Tibial nerve (tissue), 4 donors: ENCODE measurements at regions not wholly inside any gene's neighbourhood (a gene's known extent, or its start where the extent isn't known, plus 50 kb on each side); places are given as distances from the start of the nearest gene placed in this dataset.

Experiments
- DNase-seq, 2 donors: peaks; one replicate each; pipeline ENCODE4 v3.0.0-alpha.2; 2019; ENCODE audit warnings: low spot score in 2 of 2
- H3K27ac ChIP-seq, 4 donors: fragments of 200-600 bp; sonication (generic) in 3 of 4; one replicate each; pipeline ENCODE4 v1.5.1; 2017 to 2019; ENCODE audit warnings: mild to moderate bottlenecking in 1 of 4
- H3K27me3 ChIP-seq, 2 donors: fragments of 200-600 bp; sonication (generic) in 1 of 2; one replicate each; pipeline versions ENCODE4 v1.5.1 to v1.6.0; 2017 to 2019
- H3K36me3 ChIP-seq, 3 donors: fragments of 200-600 bp; sonication (generic); one replicate each; pipeline ENCODE4 v1.5.1; 2018 to 2019
- H3K4me1 ChIP-seq, 4 donors: fragments of 200-600 bp; sonication (generic) in 3 of 4; one replicate each; pipeline ENCODE4 v1.5.1; 2017 to 2019
- H3K4me3 ChIP-seq, 4 donors: fragments of 200-600 bp; sonication (generic) in 3 of 4; one replicate each; pipeline ENCODE4 v1.5.1; 2017 to 2019; ENCODE audit warnings: mild to moderate bottlenecking in 1 of 4, moderate library complexity in 1 of 4
- H3K9me3 ChIP-seq, 4 donors: fragments of 200-600 bp; sonication (generic) in 3 of 4; one replicate each; pipeline ENCODE4 v1.5.1; 2017 to 2019
- CTCF ChIP-seq, 5 experiments: fragments of 200-600 bp in 3 of 5; fragments of 450-650 bp in 2 of 5; sonication (generic) in 3 of 5; IDR thresholded peaks; one replicate each; pipeline ENCODE4 v1.5.1; 2016 to 2019; ENCODE audit warnings: antibody characterized with exemption in 5 of 5, mild to moderate bottlenecking in 3 of 5, moderate library complexity in 2 of 5
- EP300 ChIP-seq, 2 donors: sonication (generic); formaldehyde crosslinking; IDR thresholded peaks; one replicate each; pipeline ENCODE4 v1.6.1; 2017; ENCODE audit warnings: antibody characterized with exemption in 2 of 2, mild to moderate bottlenecking in 1 of 2
- POLR2A ChIP-seq, 2 donors: fragments of 450-650 bp; IDR thresholded peaks; one replicate each; pipeline ENCODE4 v1.6.1; 2017; ENCODE audit warnings: antibody characterized with exemption in 2 of 2, mild to moderate bottlenecking in 2 of 2, moderate library complexity in 2 of 2
- WGBS, 2 donors: methylation state at CpG; one replicate each; pipeline ENCODE4 v1.1.5; 2018; 5-methylcytosine and 5-hydroxymethylcytosine counted together

GRCh38 chr12:4056910-4057845, 184.0 kb upstream of the PARP11 start:
- no peak for TF ChIP-seq CTCF (IDR thresholded peaks at IDR 0.05)
- TF ChIP-seq POLR2A (IDR thresholded peaks at IDR 0.05), result no peak
- TF ChIP-seq EP300 (IDR thresholded peaks at IDR 0.05), result no peak
- no peak for DNase-seq
- WGBS, 2 donors, result 61 to 63% methylated on average over 6 of the region's 6 CpGs

GRCh38 chr12:4054630-4055029, 181.4 kb upstream of the PARP11 start:
- DNase-seq, result no peak
- H3K27me3 ChIP-seq, result no peaks in the 10 kb centered on the region
- no peaks in the 10 kb centered on the region for H3K9me3 ChIP-seq
- H3K4me1 ChIP-seq, result no peaks in the 10 kb centered on the region
- WGBS, 2 donors, result 79 to 86% methylated on average over 2 of the region's 2 CpGs
- no peaks in the 10 kb centered on the region for H3K36me3 ChIP-seq
- H3K4me3 ChIP-seq, result no peak overlapping the region
- H3K27ac ChIP-seq, result no peak overlapping the region
- no peak for TF ChIP-seq EP300 (IDR thresholded peaks at IDR 0.05)
- no peak for TF ChIP-seq CTCF (IDR thresholded peaks at IDR 0.05)
- TF ChIP-seq POLR2A (IDR thresholded peaks at IDR 0.05), result no peak

More at GRCh38 chr12:4056910-4057845, 184.0 kb upstream of the PARP11 start:
- H3K36me3 ChIP-seq, result no peaks in the 10 kb centered on the region
- no peak overlapping the region for H3K4me3 ChIP-seq
- H3K4me1 ChIP-seq, result no peaks in the 10 kb centered on the region
- no peaks in the 10 kb centered on the region for H3K27me3 ChIP-seq
- H3K9me3 ChIP-seq, result no peaks in the 10 kb centered on the region
- no peak overlapping the region for H3K27ac ChIP-seq

GRCh38 chr12:4052691-4053090, 179.5 kb upstream of the PARP11 start:
- Histone ChIP-seq H3K27ac (no peak overlapping the region), H3K36me3 (no peaks in the 10 kb centered on the region), H3K4me3 (no peak overlapping the region), H3K4me1 (no peaks in the 10 kb centered on the region), H3K27me3 (no peaks in the 10 kb centered on the region), H3K9me3 (no peaks in the 10 kb centered on the region)
- 94 to 95% methylated on average over 3 of the region's 3 CpGs for WGBS, 2 donors
- DNase-seq, result no peak
- TF ChIP-seq EP300 (IDR thresholded peaks at IDR 0.05) (no peak), CTCF (IDR thresholded peaks at IDR 0.05) (no peak), POLR2A (IDR thresholded peaks at IDR 0.05) (no peak)

- Histone ChIP-seq H3K27ac (no peak overlapping the region), H3K9me3 (no peaks in the 10 kb centered on the region), H3K4me3 (no peak overlapping the region), H3K27me3 (no peaks in the 10 kb centered on the region), H3K4me1 (no peaks in the 10 kb centered on the region), H3K36me3 (no peaks in the 10 kb centered on the region)
- 50% methylated on average over 1 of the region's 1 CpG for WGBS, 2 donors
- DNase-seq, result no peak
- TF ChIP-seq POLR2A (IDR thresholded peaks at IDR 0.05) (no peak), EP300 (IDR thresholded peaks at IDR 0.05) (no peak), CTCF (IDR thresholded peaks at IDR 0.05) (no peak)
These were observed 178.4 kb upstream of the PARP11 start for GRCh38 chr12:4051596-4051995.

- no peak overlapping the region for H3K27ac ChIP-seq
- no peak for TF ChIP-seq CTCF (IDR thresholded peaks at IDR 0.05)
- TF ChIP-seq EP300 (IDR thresholded peaks at IDR 0.05), result no peak
- no peak for TF ChIP-seq POLR2A (IDR thresholded peaks at IDR 0.05)
- no peaks in the 10 kb centered on the region for H3K4me1 ChIP-seq
- no peak for DNase-seq
- no peaks in the 10 kb centered on the region for H3K9me3 ChIP-seq
- no peaks in the 10 kb centered on the region for H3K36me3 ChIP-seq
- H3K4me3 ChIP-seq, result no peak overlapping the region
- WGBS, 2 donors, result 84 to 86% methylated on average over 3 of the region's 3 CpGs
- no peaks in the 10 kb centered on the region for H3K27me3 ChIP-seq
These were observed 177.1 kb upstream of the PARP11 start for GRCh38 chr12:4050340-4050739.
